ENCODE measurements at regions not wholly inside any gene's neighbourhood (a gene's known extent, or its start where the extent isn't known, plus 50 kb on each side); places are given as distances from the start of the nearest gene placed in this dataset.

- intact Hi-C loops (cut with DNase I; ENCODE audit: low total_unique reads), result no loop called here
- no peak for TF ChIP-seq CTCF (IDR thresholded peaks at IDR 0.05)
- no peak for TF ChIP-seq POLR2AphosphoS5 (IDR thresholded peaks at IDR 0.05)
- no peak for TF ChIP-seq POLR2A (IDR thresholded peaks at IDR 0.05)
- TF ChIP-seq EP300 (IDR thresholded peaks at IDR 0.05; ENCODE audit: low read depth), result no peak
- 63 to 64% methylated on average over 5 to 12 of the region's 12 CpGs for WGBS, 2 donors (ENCODE audit: low coverage in 1 of 2)
- no peaks in the 10 kb centered on the region for H3K27me3 ChIP-seq
- no peak for DNase-seq
- no peaks in the 10 kb centered on the region for H3K9me3 ChIP-seq
- no peaks in the 10 kb centered on the region for H3K4me1 ChIP-seq
- H3K4me3 ChIP-seq, result no peak overlapping the region
- in situ Hi-C loops (cut with MboI; ENCODE audit: low pct_ligation_motif_present in 1 of 4, low pct_unique_long_range_greater_than_20kb in 1 of 4, low sequenced_read_pairs in 3 of 4), result no loop called here
- H3K27ac ChIP-seq, result no peak overlapping the region
- no peaks in the 10 kb centered on the region for H3K36me3 ChIP-seq
These were observed 294.8 kb upstream of the KLF4 start for GRCh38 chr9:107784235-107784958.

DNA sequence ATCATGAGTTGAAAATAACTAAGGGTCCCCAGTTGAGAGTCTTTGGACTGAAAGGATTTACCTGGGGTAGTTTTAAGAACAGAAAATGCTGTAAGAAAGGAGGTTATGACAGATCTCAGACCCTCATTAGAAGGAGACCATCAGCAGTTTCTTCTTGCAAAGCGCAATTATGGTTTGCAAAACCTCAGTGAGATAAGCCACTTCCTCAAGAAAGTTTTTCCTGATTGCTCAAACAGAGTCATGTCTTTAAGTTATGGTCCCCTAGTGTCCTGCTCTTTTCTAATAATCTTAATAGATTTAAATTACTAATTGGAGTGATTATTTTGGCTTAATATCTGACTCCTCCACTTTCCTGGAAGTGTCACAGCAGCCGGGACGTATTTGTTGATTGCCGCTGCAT, 293.2 kb upstream of the KLF4 start:
- no peak for DNase-seq
- Histone ChIP-seq H3K27ac (no peak overlapping the region), H3K4me1 (no peaks in the 10 kb centered on the region), H3K36me3 (no peaks in the 10 kb centered on the region), H3K27me3 (no peaks in the 10 kb centered on the region), H3K4me3 (no peak overlapping the region), H3K9me3 (no peaks in the 10 kb centered on the region)
- in situ Hi-C loops (cut with MboI; ENCODE audit: low pct_ligation_motif_present in 1 of 4, low pct_unique_long_range_greater_than_20kb in 1 of 4, low sequenced_read_pairs in 3 of 4) (no loop called here), intact Hi-C loops (cut with DNase I; ENCODE audit: low total_unique reads) (no loop called here)
- no peak for TF ChIP-seq POLR2A (IDR thresholded peaks at IDR 0.05)
- no peak for TF ChIP-seq POLR2AphosphoS5 (IDR thresholded peaks at IDR 0.05)
- WGBS, 2 donors (ENCODE audit: low coverage in 1 of 2), result 89% methylated on average over 4 of the region's 4 CpGs; no CpG with 5 or more reads in 1 of the 2 donors

DNA sequence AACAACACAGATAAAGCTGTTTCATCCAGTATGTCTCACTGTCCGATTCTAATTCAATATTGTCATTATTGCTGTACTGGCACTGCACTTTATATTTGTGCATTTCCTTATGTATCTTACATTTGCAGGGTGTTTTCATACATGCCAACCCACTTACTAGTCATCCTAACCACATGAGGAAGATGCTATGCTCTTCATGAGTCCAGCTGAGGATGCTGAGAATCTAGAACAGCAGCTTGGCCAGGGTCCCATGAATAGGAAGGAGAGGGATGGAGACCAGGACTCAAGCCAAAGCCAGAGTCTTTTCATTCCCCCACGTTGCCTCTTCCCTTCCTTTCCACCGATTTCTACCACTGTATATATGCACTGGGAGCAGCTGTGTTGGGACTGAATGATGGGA, 292.8 kb upstream of the KLF4 start:
- no peak for TF ChIP-seq EP300 (IDR thresholded peaks at IDR 0.05; ENCODE audit: low read depth)
- no peak for TF ChIP-seq POLR2AphosphoS5 (IDR thresholded peaks at IDR 0.05)
- no peak for TF ChIP-seq POLR2A (IDR thresholded peaks at IDR 0.05)
- no peak for TF ChIP-seq CTCF (IDR thresholded peaks at IDR 0.05)
- H3K36me3 ChIP-seq, result no peaks in the 10 kb centered on the region
- WGBS, 2 donors (ENCODE audit: low coverage in 1 of 2), result 46 to 87% methylated on average over 1 to 3 of the region's 3 CpGs
- in situ Hi-C loops (cut with MboI; ENCODE audit: low pct_ligation_motif_present in 1 of 4, low pct_unique_long_range_greater_than_20kb in 1 of 4, low sequenced_read_pairs in 3 of 4) (no loop called here), intact Hi-C loops (cut with DNase I; ENCODE audit: low total_unique reads) (no loop called here)
- H3K27ac ChIP-seq, result no peak overlapping the region
- H3K4me1 ChIP-seq, result no peaks in the 10 kb centered on the region
- no peak for DNase-seq
- no peak overlapping the region for H3K4me3 ChIP-seq
- no peaks in the 10 kb centered on the region for H3K9me3 ChIP-seq
- no peaks in the 10 kb centered on the region for H3K27me3 ChIP-seq

DNA sequence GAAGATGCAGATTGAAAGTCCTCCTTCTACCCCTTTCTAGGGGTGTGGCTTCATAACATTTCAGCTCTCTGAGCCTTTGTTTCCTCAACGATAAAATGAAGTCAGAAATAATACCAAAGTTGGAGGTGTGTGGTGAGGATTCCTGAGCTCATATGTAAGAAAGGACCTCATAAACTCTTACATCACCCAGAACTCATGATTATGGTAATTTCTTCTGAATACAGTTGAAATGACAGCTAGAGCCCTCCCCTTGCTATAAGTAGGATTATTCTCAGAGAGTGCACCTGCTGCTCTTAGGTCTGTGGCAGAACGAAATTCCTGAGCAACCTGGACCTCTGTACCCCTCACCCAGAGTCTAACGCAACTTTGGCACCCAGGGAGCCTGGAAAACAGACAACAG, 291.4 kb upstream of the KLF4 start:
- DNase-seq, result no peak
- in situ Hi-C loops (cut with MboI; ENCODE audit: low pct_ligation_motif_present in 1 of 4, low pct_unique_long_range_greater_than_20kb in 1 of 4, low sequenced_read_pairs in 3 of 4), result no loop called here
- Histone ChIP-seq H3K27ac (no peak overlapping the region), H3K27me3 (no peaks in the 10 kb centered on the region), H3K9me3 (no peaks in the 10 kb centered on the region), H3K4me3 (no peak overlapping the region), H3K36me3 (no peaks in the 10 kb centered on the region), H3K4me1 (no peaks in the 10 kb centered on the region)
- intact Hi-C loops (cut with DNase I; ENCODE audit: low total_unique reads), result no loop called here
- 0 to 54% methylated on average over 1 to 3 of the region's 3 CpGs for WGBS, 2 donors (ENCODE audit: low coverage in 1 of 2)
- TF ChIP-seq EP300 (IDR thresholded peaks at IDR 0.05; ENCODE audit: low read depth) (no peak), POLR2A (IDR thresholded peaks at IDR 0.05) (no peak), POLR2AphosphoS5 (IDR thresholded peaks at IDR 0.05) (no peak), CTCF (IDR thresholded peaks at IDR 0.05) (no peak)

GRCh38 chr9:107779731-107780130, 290.2 kb upstream of the KLF4 start:
- intact Hi-C loops (cut with DNase I; ENCODE audit: low total_unique reads), result no loop called here
- Histone ChIP-seq H3K36me3 (no peaks in the 10 kb centered on the region), H3K27me3 (no peaks in the 10 kb centered on the region), H3K4me3 (no peak overlapping the region), H3K9me3 (no peaks in the 10 kb centered on the region), H3K4me1 (no peaks in the 10 kb centered on the region), H3K27ac (no peak overlapping the region)
- TF ChIP-seq POLR2AphosphoS5 (IDR thresholded peaks at IDR 0.05) (no peak), CTCF (IDR thresholded peaks at IDR 0.05) (no peak), POLR2A (IDR thresholded peaks at IDR 0.05) (no peak), EP300 (IDR thresholded peaks at IDR 0.05; ENCODE audit: low read depth) (no peak)
- 70 to 78% methylated on average over 1 to 3 of the region's 3 CpGs for WGBS, 2 donors (ENCODE audit: low coverage in 1 of 2)
- DNase-seq, result no peak
- in situ Hi-C loops (cut with MboI; ENCODE audit: low pct_ligation_motif_present in 1 of 4, low pct_unique_long_range_greater_than_20kb in 1 of 4, low sequenced_read_pairs in 3 of 4), result no loop called here

All from transverse colon (tissue), 4 donors.